ENCODE measurements at regions not wholly inside any gene's neighbourhood (a gene's known extent, or its start where the extent isn't known, plus 50 kb on each side); places are given as distances from the start of the nearest gene placed in this dataset.
A peak's percentile ranks its signal among the peaks of the same experiment; 100 is the strongest.

DNA sequence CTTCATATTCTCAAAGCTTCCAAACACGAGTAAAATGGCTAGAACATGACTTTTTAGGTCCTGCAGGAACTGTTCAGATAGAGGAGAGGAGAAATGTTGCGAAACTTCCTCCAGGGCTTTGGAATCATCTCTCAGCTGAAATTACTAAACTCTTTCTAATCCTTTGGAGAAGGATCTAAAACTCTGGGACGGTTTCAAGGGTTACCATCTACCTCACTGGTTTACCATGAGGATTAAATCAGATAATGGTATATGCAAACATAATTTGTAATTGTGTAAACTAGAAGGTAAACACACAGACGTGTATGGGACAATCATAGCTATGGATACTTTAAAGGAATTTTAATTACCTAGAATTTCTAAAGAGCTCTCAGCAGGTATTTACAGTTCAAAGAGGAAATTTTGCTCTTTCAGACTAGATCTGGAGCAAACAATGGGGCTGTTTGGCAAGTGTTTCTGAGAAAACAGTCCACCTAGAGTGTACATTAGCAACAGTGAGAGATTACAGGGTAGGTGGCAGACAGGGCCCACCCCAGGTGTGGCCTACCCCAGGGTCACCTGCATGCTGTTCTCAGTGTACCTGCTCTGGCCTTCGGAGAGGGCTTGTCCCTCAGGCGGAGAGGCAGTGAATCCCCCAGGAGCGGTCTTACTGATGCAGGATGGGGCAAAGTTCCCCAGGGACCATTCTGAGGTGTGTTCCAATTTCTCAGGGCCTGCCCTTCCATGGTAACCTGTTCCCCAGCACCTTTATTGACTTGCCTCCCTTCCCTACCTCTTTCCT, 124.7 kb upstream of the MAX start (continued):
- no peak for TF ChIP-seq SP140L (CRISPR knock-in tag; IDR thresholded peaks at IDR 0.05; ENCODE audit: borderline replicate concordance)
- no peak for TF ChIP-seq HNRNPL (IDR thresholded peaks at IDR 0.05; ENCODE audit: low read depth, low read length)
- TF ChIP-seq CBX2 (IDR thresholded peaks at IDR 0.05; ENCODE audit: low read depth, low read length), result no peak
- no peak for TF ChIP-seq CBX2 (CRISPR knock-in tag; IDR thresholded peaks at IDR 0.05; ENCODE audit: low read depth)
- no peak for TF ChIP-seq GATAD1 (CRISPR knock-in tag; IDR thresholded peaks at IDR 0.05)
- no peak for TF ChIP-seq FIP1L1 (IDR thresholded peaks at IDR 0.05; ENCODE audit: borderline replicate concordance, insufficient read depth, low read depth, low read length)
- no peak for TF ChIP-seq U2AF2 (IDR thresholded peaks at IDR 0.05; ENCODE audit: low read depth, low read length)
- TF ChIP-seq ZNF333 (CRISPR knock-in tag; IDR thresholded peaks at IDR 0.05; ENCODE audit: borderline replicate concordance), result no peak
- TF ChIP-seq KAT8 (CRISPR knock-in tag; IDR thresholded peaks at IDR 0.05), result peak; percentile 62; the same call in 1 of the 2 replicates
- TF ChIP-seq IKZF1 (IDR thresholded peaks at IDR 0.05), result no peak
- TF ChIP-seq ZNF605 (CRISPR knock-in tag; IDR thresholded peaks at IDR 0.05), result no peak
- TF ChIP-seq, protein P1, sequence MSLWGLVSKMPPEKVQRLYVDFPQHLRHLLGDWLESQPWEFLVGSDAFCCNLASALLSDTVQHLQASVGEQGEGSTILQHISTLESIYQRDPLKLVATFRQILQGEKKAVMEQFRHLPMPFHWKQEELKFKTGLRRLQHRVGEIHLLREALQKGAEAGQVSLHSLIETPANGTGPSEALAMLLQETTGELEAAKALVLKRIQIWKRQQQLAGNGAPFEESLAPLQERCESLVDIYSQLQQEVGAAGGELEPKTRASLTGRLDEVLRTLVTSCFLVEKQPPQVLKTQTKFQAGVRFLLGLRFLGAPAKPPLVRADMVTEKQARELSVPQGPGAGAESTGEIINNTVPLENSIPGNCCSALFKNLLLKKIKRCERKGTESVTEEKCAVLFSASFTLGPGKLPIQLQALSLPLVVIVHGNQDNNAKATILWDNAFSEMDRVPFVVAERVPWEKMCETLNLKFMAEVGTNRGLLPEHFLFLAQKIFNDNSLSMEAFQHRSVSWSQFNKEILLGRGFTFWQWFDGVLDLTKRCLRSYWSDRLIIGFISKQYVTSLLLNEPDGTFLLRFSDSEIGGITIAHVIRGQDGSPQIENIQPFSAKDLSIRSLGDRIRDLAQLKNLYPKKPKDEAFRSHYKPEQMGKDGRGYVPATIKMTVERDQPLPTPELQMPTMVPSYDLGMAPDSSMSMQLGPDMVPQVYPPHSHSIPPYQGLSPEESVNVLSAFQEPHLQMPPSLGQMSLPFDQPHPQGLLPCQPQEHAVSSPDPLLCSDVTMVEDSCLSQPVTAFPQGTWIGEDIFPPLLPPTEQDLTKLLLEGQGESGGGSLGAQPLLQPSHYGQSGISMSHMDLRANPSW (CRISPR knock-in tag; IDR thresholded peaks at IDR 0.05; ENCODE audit: borderline replicate concordance), result no peak
- TF ChIP-seq ZNF234 (CRISPR knock-in tag; conservative IDR thresholded peaks at IDR 0.05), result no peak
- no peak for TF ChIP-seq ZNF569 (CRISPR knock-in tag; IDR thresholded peaks at IDR 0.05; ENCODE audit: borderline replicate concordance)
- TF ChIP-seq, protein P2, sequence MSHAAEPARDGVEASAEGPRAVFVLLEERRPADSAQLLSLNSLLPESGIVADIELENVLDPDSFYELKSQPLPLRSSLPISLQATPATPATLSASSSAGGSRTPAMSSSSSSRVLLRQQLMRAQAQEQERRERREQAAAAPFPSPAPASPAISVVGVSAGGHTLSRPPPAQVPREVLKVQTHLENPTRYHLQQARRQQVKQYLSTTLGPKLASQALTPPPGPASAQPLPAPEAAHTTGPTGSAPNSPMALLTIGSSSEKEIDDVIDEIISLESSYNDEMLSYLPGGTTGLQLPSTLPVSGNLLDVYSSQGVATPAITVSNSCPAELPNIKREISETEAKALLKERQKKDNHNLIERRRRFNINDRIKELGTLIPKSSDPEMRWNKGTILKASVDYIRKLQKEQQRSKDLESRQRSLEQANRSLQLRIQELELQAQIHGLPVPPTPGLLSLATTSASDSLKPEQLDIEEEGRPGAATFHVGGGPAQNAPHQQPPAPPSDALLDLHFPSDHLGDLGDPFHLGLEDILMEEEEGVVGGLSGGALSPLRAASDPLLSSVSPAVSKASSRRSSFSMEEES (CRISPR knock-in tag; IDR thresholded peaks at IDR 0.05), result peak; percentile 67
- TF ChIP-seq NFATC3 (CRISPR knock-in tag; IDR thresholded peaks at IDR 0.05), result no peak
- TF ChIP-seq MTF2 (CRISPR knock-in tag; IDR thresholded peaks at IDR 0.05; ENCODE audit: borderline replicate concordance), result no peak
- TF ChIP-seq ZBTB8A (CRISPR knock-in tag; IDR thresholded peaks at IDR 0.05; ENCODE audit: borderline replicate concordance, low read depth), result no peak
- TF ChIP-seq, protein P3, sequence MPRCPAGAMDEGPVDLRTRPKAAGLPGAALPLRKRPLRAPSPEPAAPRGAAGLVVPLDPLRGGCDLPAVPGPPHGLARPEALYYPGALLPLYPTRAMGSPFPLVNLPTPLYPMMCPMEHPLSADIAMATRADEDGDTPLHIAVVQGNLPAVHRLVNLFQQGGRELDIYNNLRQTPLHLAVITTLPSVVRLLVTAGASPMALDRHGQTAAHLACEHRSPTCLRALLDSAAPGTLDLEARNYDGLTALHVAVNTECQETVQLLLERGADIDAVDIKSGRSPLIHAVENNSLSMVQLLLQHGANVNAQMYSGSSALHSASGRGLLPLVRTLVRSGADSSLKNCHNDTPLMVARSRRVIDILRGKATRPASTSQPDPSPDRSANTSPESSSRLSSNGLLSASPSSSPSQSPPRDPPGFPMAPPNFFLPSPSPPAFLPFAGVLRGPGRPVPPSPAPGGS (CRISPR knock-in tag; IDR thresholded peaks at IDR 0.05), result no peak
- no peak; the same call in 1 of the 2 replicates for TF ChIP-seq ZNF136 (CRISPR knock-in tag; IDR thresholded peaks at IDR 0.05; ENCODE audit: low read depth)
- TF ChIP-seq SRF (IDR thresholded peaks at IDR 0.05; ENCODE audit: low read depth, low read length), result no peak
- no peak for TF ChIP-seq MEIS2 (CRISPR knock-in tag; IDR thresholded peaks at IDR 0.05)
- TF ChIP-seq ZNF274 (CRISPR knock-in tag; IDR thresholded peaks at IDR 0.05), result no peak
- TF ChIP-seq SP2 (CRISPR knock-in tag; IDR thresholded peaks at IDR 0.05), result no peak
- TF ChIP-seq ZMAT3 (CRISPR knock-in tag; conservative IDR thresholded peaks at IDR 0.05), result no peak
